NB4 (cell line): ENCODE measurements at regions not wholly inside any gene's neighbourhood (a gene's known extent, or its start where the extent isn't known, plus 50 kb on each side); places are given as distances from the start of the nearest gene placed in this dataset.

Experiments
- DNase-seq: peaks from one replicate; pipeline ENCODE4 v3.0.0; 2010; ENCODE audit warnings: low read depth
- H3K4me3 ChIP-seq: one replicate; pipeline ENCODE4 v1.5.1; 2011; ENCODE audit warnings: mild to moderate bottlenecking, low read depth, low read length, moderate library complexity
- MYC ChIP-seq: IDR thresholded peaks from 2 replicates; pipeline ENCODE4 v1.6.1; 2011; ENCODE audit warnings: low read depth, low read length
- POLR2A ChIP-seq: IDR thresholded peaks from 2 replicates; pipeline ENCODE4 v1.6.1; 2011; ENCODE audit warnings: mild to moderate bottlenecking; ENCODE audit not compliant: insufficient read length; ENCODE audit errors: extremely low read depth
- TF ChIP-seq, protein P1 (sequence below): IDR thresholded peaks from 2 replicates; pipeline ENCODE4 v1.6.1; 2011; ENCODE audit warnings: low read depth, low read length
- TF ChIP-seq, protein P2 (sequence below): IDR thresholded peaks from one replicate; pipeline ENCODE4 v1.5.1; 2012; ENCODE audit warnings: low read depth, low read length

DNA sequence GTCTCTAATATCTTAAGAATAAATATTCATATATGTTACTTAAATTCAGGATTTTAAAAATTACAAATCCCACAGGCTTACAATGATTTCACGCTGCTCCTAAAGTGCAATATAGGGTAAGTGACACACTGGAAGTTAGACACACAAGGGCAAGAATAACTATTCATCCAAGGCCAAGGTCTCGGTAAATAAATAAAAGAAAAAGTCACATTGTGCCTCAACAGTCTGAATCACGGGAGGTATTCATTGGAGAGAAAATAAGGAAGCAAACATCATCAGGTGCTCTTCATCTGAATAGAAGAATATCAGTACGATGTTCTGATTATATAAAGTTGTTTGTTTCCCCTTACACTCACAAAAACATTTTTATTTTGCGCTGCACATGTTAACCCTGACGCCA lies 820.2 kb downstream of the TRIB2 start:
- no peak overlapping the region for H3K4me3 ChIP-seq
- no peak for DNase-seq
- TF ChIP-seq, protein P1, sequence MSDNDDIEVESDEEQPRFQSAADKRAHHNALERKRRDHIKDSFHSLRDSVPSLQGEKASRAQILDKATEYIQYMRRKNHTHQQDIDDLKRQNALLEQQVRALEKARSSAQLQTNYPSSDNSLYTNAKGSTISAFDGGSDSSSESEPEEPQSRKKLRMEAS = no peak
- no peak for TF ChIP-seq POLR2A
- TF ChIP-seq MYC = no peak
- TF ChIP-seq, protein P2, sequence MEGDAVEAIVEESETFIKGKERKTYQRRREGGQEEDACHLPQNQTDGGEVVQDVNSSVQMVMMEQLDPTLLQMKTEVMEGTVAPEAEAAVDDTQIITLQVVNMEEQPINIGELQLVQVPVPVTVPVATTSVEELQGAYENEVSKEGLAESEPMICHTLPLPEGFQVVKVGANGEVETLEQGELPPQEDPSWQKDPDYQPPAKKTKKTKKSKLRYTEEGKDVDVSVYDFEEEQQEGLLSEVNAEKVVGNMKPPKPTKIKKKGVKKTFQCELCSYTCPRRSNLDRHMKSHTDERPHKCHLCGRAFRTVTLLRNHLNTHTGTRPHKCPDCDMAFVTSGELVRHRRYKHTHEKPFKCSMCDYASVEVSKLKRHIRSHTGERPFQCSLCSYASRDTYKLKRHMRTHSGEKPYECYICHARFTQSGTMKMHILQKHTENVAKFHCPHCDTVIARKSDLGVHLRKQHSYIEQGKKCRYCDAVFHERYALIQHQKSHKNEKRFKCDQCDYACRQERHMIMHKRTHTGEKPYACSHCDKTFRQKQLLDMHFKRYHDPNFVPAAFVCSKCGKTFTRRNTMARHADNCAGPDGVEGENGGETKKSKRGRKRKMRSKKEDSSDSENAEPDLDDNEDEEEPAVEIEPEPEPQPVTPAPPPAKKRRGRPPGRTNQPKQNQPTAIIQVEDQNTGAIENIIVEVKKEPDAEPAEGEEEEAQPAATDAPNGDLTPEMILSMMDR = no peak

DNA sequence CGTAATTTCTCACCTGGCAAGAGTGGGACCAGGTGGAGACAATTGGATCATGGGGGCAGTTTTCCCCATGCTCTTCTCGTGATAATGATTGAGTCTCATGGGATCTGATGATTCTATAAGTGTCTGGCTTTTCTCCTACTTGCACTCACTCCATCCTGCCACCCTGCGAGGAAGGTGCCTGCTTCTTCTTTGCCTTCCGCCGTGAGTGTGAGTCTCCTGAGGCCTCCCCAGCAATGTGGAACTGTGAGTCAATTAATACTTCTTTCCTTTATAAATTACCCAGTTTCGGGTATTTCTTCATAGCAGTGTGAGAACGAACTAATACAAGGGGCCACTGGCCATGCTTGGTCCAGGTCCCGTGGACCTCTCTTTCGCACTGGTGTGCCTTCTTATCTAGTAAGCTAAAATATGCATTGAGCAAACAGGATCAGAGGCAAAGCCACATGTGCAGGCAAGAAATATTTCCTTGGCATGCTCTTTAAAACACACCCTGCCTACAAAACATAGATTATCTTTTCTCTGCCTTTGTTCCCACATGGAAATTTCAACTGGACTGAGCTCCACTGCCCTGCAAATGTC lies 821.1 kb downstream of the TRIB2 start:
- no peak for DNase-seq
- TF ChIP-seq POLR2A = no peak
- TF ChIP-seq MYC = no peak
- TF ChIP-seq, protein P1 = no peak
- TF ChIP-seq, protein P2 = no peak
- no peak overlapping the region for H3K4me3 ChIP-seq

DNA sequence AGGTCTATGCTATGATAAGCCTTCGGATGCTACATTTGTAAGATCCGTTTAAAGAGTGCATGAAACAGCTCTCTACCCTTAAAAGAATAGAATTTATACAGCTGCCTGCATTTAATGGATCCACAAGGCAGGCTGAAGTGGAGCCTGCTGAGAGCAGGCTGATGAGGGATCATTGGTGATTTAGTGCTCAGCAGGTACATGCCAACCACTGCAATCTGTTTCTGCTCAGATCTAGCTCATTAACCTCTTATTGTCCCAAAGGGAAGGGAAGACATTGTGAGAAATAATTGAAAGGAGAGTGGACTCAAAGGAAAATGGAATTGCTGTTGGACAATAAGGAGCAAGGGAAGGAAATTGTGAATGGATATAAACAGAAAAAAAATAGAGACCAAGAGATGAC lies 822.6 kb downstream of the TRIB2 start:
- no peak overlapping the region for H3K4me3 ChIP-seq
- DNase-seq = no peak
- TF ChIP-seq, protein P2 = no peak
- TF ChIP-seq POLR2A = no peak
- no peak for TF ChIP-seq MYC
- TF ChIP-seq, protein P1 = no peak

DNA sequence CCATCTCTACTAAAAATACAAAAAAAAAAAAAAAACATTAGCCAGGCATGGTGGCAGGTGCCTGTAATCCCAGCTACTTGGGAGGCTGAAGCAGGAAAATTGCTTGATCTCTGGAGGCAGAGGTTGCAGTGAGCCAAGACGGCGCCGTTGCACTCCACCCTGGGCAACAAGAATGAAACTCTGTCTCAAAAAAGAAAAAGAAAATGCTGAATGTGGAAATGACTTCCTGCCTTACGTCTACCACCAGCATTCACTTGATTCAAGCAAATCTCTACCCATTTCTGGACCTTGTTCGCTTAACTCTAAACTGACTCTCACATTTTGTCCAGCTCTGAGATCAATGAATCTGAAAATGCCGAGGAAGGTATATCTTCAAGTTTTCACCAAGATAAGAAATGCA lies 825.3 kb downstream of the TRIB2 start:
- DNase-seq = no peak
- TF ChIP-seq, protein P2 = no peak
- TF ChIP-seq, protein P1 = no peak
- TF ChIP-seq POLR2A (no peak), MYC (no peak)
- no peak overlapping the region for H3K4me3 ChIP-seq

DNA sequence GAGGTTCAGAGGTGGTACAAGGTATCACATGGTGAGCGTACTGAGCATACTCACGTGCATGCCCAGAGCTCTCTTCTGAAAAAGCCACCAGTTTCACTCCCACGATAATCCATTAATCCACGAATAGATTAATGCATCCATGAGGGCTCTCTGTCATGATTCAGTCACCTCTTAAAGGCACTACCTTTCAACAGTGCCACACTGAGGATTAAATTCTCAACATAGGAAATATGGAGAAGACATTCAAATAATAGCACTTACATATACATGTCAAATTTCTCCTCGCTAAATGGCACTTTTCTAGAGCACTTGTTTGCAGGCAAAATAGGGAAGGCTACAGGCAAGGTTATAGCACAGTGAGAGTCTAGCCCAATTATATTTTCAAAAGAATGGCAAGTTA lies 825.9 kb downstream of the TRIB2 start:
- TF ChIP-seq, protein P2 = no peak
- TF ChIP-seq, protein P1 = no peak
- no peak for TF ChIP-seq MYC
- TF ChIP-seq POLR2A = no peak
- peak; percentile 11 for DNase-seq
- H3K4me3 ChIP-seq = no peak overlapping the region

DNA sequence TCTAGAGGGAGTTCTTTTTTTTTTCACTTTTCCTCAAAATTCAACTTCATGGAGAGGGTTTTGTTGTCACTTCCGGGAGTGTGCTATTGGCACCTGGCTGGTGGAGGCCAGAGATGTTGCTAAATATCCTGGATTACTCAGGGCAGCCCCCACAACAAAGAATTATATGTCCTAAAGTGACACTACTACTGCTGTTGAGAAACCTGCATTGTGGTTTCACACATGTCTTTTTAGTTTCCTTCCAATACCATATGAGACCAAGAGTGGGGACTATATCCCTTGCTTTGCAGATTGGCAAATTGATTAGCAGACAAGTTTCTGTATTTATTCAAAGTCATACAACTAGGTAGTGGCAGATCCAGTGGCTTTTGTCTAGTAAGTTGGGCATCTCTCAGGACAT lies 826.8 kb downstream of the TRIB2 start:
- peak; percentile 94 for DNase-seq
- TF ChIP-seq, protein P2 = no peak
- TF ChIP-seq, protein P1 = peak; percentile 70; the same call in 1 of the 2 replicates
- H3K4me3 ChIP-seq = no peak overlapping the region
